GM19328 (cell line): ENCODE measurements at regions not wholly inside any gene's neighbourhood (a gene's known extent, or its start where the extent isn't known, plus 50 kb on each side); places are given as distances from the start of the nearest gene placed in this dataset.
"Not testable (repeated sequence)": the region's sequence is repeated elsewhere in the genome, so short reads cannot be mapped to it uniquely, and the experiment has no call there.

Experiments
- ATAC-seq: cut with Tn5 transposase; IDR thresholded peaks from one replicate; pipeline ENCODE4 v1.9.1; 2021; ENCODE audit warnings: mild to moderate bottlenecking, moderate library complexity; ENCODE audit not compliant: unreplicated experiment

DNA sequence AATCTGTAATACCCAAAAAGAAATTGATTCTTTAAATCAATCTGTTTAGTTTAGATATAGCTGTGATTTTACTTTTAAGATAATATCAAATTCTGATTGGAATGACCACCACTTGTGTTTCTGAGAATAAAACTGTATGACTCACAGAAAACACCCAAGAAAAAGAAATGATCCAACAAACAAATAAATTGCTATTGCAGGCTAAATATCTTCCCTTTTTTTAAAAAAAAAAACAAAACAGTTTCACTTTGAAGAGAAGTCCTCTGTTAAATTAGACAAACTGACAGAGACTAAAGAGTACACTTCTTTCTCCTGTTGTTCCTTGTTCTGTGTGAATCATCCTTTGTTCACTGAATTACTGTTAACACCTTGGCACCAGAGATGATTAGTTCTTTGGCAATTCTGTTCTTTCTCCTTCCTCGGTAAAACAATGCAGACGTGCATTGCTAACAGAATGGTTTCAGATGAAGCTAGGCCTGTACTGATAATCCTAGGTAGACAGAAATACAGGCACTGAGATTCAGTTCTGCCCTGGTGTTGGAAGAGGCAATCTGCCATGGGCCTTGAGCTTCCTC lies 895.2 kb upstream of the CITED2 start:
- no peak for ATAC-seq

DNA sequence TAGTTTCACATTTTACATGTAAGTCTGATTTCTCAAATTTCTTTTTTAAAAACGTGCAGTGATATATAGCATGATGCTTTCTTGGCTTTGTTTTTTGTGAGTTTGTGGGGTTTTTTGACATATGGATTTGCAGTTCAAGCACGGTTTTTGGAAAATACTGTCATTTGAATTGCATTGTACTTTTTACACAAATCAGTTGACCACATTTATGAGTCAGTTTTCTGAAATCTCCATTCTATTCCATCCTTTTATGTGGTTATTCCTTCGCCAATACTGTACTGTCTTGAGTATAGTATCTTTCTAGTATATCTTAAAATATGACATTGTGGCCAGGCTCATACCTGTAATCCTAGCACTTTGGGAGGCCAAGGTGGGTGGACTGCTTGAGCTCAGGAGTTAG lies 890.0 kb upstream of the CITED2 start:
- ATAC-seq: no peak

DNA sequence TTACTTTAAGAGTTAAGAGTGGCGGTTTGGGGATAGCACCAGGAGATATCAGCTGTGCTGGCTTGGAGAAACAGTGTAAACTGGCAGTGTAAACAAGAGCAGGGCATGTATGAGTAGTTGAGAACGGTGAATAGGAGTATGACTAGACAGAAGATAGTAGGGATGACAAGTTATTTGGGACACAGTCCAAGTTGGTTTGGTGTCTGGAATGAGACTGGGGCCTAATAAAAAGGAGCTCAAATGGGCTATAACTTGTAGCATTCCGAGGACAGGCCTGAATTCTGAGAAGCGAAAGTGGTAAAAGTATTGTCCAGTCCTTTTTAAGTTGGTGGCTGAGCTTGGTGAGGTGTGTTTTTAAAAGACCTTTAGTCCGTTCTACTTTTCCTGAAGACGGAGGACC lies 883.9 kb upstream of the CITED2 start:
- ATAC-seq: not testable (repeated sequence)

DNA sequence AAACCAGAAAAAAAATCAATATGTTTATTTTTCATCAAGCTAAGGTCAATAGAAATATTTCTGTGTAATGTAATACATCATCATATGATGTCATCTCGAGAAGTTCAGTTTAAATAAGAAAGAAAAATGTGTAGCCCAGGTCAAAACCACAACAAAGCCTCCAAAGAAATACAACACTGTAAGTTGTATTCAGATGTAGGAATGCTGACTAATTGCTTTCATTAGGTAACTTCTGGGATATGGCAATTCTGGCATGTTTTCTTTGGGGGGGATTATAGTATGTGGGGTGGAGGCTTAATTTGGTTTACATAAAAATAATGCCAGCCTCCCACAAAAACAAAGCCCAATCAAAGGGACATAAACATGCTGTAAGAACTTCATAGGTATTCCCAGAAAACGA lies 881.8 kb upstream of the CITED2 start:
- ATAC-seq: no peak

DNA sequence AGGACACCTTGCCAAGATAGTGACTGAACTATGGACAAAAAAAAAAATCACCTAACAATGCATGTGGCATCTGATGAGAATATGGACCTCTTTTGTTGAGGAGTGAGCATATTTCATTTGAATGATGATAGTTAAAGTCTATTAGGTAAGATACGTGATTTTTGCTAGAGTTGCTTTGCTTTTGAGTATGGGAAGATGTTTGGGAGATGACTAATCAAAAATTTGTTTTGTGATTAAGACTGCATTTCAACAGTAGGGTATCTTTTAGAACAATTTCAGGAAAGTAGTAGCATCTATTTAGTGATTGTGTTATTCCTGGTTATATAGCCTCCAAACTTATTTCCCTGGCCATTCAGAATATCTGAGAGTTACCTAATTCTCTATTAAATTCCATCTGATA lies 878.6 kb upstream of the CITED2 start:
- ATAC-seq: no peak

DNA sequence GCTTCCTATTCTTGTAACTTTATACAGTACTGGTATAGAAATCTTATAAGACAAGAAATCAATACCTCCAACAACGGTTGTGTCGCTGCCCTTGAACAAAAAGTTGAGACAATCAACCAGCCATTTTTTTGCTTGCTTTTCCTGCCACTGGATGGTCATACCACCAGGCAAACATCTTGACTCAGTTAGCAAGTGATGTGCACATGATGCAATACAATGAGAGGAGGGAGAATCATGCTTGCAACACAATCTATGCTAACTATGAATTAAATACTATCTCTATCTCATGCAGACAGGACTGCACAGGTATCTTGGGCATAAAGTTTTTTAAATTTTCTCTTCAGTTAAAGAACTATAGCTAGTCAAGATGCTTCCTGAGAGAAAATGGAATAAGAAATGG lies 877.7 kb upstream of the CITED2 start:
- ATAC-seq: no peak

DNA sequence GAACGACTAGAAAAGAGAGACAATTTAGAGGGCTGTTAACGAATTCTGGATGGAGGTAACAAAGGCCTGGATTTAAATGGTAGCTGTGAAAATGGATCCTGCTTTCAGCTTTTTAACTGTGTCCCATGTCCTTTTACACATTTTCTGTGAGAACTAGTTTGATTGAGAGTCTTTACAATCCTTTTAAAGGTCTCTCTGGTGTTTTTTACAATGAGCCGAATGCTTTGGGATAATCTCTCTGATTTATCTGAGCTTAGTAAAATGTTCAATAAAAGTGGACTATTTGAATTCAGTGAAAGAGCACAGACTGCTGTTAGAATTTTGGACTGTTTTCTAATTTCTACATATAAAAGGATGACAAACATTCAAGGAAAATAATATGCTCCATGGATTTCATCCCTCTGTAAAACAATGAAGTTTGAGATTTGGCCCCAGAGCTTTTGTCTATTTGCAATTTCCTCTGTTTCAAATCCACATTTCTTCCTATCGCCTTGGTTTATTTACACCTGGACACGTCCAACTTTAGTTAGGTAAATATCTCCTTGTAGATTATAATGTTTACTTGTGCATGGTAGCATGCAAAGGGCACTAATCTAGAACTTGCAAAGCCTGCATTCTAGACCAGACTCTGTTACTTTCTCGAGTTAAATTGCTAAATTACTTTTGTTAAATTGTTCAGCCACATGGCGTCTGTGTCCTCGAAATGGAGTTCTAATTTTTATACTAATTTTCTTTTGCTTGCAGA lies 871.0 kb upstream of the CITED2 start:
- ATAC-seq: no peak

DNA sequence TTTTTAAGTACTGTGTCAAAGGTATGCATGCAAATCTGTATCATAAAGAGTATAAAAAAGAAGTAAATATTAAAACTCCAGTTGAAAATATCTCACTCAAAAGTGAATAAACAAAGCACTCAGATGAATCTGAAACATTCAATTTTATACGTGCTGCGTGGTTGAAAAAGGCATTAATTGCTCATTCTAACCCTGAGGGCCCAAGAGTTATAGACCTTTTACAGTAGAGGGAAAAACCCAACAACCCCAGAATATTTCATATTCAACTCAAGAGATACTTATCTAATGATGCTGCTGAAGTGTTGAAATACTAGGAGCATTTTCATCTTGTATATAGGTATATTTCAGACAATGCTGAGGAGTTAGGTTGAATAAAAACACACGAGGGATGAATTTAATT lies 862.8 kb upstream of the CITED2 start:
- ATAC-seq: no peak

DNA sequence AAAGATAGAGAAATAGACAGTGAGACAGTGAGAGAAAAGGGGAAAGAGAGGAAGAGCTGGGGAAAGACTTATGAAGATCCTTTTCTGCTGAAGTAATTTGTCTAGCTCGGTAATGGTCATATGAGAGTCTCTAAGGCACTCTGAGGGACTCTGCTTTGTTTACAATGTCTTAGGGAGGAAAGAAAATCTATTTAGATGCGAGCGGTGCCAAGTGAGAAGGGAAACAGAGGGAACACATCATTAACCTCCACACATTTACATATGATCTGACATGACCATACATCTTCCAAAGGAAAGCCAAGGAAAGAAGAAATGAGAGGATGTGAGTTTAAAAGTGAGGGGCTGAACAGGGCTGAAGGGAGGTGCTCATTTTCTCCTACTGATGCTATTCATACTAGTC lies 862.3 kb upstream of the CITED2 start:
- no peak for ATAC-seq

DNA sequence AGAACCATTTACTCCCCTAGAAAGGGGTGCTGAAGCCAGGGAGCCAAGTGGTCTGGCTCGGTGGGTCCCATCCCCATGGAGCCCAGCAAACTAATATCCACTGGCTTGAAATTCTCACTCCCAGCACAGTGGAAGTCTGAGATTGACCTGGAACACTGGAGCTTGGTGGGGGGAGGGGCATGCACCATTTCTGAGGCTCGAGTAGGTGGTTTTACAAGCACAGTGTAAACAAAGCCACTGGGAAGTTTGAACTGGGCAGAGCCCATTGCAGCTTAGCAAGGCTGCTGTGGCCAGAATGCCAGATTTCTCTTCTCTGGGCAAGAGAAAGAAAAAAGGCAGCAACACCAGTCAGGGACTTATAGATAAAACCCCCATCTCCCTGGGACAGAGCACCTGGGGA lies 855.8 kb upstream of the CITED2 start:
- ATAC-seq: no peak

DNA sequence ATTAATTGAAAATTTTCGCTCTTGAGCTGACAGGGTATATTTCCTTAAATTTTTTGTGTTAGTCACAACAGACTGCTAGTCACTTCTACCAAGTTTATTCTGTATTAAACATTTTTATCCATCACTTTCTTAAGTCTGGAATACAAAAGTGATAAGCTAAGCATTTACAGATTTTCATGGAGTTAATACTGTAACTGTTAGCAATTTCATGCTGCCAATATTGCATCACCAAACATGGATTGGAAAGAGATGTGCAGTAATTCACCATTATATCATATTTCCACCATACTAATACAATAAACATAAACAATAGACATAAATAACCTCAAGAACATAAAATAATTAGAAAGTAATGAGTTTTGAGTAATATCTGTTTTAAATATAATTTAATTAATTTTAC lies 854.0 kb upstream of the CITED2 start:
- no peak for ATAC-seq

DNA sequence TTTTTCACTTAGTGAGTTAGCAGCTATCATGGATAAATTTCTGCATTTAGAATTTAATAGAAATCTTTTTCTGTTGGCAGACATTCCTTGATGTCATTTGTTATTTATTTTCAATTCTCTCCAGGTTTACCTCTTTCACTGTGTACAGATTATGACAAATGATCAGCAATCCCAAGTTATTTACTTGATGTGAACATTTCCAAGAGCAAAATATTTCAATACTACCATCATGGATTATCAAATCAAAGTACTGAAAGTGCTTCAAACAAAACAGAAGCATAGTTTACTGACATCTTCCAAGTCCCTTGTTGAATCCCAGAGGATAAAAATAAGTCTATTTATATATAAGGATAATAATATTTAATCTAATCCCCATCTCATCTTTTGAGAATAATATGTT lies 852.2 kb upstream of the CITED2 start:
- ATAC-seq: no peak

DNA sequence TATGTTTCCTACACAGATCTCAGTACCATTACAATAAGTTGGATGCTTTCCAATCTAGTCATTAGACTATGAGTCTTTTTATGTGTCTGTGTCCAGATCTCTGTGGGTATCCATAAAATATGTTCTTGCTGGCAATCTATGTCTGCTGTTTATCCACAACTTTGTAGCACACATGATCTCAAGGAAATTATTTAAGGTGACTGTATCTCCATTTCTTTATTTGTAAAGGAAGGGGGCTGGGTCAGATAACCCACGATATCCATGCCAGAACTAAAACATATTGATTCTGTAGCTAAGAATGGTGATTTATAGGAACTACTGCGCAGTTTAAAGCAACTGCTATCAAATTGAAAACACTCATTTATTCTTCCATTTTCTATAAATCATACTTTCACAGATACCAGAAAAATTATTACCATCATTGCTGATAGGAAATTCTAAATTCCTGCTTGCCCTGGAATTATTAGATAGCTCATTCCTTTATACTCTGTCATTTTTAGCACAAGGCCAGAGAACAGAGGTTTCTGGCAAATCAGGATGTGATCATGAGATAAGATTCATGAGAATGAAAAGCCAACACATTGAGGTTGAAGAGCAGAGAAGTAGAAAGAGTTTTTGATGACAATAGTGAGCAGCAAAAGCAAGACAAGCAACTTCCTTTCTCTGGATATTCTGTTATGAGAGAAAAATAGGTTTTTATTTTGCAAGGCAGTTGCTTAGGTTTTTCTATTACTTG lies 851.4 kb upstream of the CITED2 start:
- ATAC-seq: no peak

DNA sequence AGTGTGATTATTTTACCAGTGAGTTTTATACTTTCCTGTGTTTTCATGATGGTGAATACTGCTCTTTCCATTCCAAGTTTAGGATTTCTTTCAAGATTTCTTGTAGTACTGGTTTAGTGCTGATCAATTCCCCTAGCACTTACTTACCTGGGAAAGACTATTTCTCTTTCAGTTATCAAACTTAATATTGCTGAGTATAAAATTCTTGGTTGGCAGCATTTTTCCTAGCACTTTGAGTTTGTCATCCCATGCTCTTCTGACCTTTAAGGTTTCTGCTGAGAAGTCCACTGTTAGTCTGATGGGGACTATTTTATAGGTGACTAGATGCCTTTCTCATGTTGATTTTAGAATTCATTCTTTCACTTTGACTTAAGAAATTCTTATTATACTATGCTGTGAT lies 842.8 kb upstream of the CITED2 start:
- ATAC-seq: no peak

DNA sequence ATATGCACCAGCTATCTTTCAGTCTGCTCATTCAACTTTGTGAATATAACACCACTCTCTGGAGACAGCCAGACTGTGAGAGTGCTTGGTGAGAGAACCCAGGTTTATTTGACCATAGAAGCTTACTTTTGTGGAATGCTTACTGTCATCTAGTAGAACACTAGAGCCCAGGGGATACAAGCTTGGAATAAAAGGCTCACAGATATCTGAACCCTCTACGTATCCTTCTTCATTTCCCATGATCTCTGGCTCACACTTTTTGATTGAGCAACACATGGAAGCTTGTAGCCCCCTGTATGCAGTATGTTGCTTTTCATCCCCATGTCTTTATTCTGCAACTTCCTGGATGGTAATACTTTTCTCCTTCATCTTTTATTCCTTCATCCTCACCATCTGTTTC lies 835.3 kb upstream of the CITED2 start:
- no peak for ATAC-seq

DNA sequence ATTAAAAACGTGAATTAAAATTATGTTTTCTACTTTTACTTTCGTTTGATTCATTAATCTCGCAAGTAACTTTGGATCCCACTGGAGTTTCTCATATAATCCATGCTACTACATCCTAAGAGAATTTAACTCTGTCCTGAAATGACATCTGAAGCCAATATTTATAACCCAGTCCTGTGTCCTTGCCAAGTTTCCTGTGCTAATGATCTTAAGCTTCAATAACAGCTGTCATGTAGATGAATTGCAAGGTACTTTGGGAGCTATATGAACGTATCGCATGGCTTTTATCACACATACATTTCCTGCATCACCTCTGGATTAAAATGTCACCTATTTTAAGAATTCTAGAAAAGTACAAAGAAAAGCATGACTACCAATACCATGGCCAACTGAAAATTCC lies 833.8 kb upstream of the CITED2 start:
- ATAC-seq: no peak

DNA sequence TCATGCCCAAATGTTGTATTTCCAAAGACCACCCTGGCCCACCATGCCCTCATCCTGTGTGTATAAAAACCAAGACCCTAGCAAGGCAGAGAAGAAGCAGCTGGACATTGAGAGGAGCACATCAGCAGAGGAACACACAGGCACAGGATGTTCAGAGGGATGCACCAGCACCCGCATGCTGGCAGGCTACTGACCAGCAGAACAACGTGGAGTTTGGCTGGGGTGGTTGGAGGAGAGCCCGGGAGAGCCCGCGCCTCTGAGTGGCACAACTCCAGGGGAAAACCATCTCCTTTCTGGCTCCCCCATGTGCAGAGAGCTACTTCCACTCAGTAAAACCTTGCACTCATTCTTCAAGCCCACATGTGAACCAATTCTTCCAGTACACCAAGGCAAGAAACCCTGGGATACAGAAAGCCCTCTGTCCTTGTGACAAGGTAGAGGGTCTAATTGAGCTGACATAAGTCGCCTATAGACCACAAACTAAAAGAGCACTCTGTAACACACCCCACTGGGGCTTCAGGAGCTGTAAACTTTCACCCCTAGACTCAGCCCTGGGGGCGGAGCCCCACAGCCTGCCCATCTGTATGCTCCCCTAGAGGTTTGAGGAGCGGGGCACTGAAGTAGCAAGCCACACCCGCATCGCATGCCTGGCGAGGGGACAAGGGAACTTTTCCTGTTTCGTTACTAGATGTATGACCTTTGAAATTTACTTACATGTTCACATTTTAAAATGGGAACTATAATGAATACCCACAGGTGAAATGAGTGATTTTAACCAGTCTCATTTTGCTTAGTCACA lies 831.5 kb upstream of the CITED2 start:
- no peak for ATAC-seq

DNA sequence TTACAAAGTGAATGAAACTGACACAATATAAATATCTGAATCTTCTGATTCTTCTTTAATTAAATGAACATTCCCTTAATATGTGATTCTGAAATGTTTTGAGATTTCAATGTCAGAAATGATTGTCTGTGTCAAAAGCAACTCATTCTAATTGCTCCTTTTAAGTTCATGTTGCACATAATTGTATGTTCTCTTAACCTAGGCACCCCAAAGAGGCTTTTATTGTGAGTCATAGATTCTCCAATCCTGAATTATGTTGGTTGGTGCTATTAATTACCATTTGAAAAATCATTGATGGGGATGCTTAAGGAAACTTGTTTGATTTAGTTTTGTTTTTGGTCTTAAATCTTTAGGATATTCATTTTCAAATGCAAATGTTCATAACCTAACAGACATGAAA lies 829.7 kb upstream of the CITED2 start:
- no peak for ATAC-seq

DNA sequence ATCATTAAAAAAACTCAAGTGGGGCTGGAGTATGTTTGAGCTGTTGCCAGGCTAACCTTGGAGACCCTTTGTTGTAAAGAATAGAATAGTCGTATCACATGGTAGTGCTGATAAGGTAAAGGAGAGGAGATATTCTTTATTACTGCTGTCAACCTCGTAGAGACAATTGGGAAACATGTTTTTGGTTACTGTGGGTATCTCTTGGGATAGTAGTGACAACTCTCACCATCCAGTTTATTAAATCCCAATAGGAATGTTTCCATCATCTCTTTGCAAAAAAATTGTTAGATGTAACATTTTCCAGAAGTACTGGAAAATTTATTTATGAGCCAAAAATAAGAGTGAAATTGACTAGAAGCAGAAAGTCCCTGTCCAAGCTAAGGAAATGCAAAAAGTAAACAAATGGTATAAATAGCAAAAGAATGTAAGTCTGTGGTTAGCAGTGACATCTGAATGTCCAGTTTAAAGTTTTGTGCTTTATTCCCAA lies 829.3 kb upstream of the CITED2 start:
- no peak for ATAC-seq

DNA sequence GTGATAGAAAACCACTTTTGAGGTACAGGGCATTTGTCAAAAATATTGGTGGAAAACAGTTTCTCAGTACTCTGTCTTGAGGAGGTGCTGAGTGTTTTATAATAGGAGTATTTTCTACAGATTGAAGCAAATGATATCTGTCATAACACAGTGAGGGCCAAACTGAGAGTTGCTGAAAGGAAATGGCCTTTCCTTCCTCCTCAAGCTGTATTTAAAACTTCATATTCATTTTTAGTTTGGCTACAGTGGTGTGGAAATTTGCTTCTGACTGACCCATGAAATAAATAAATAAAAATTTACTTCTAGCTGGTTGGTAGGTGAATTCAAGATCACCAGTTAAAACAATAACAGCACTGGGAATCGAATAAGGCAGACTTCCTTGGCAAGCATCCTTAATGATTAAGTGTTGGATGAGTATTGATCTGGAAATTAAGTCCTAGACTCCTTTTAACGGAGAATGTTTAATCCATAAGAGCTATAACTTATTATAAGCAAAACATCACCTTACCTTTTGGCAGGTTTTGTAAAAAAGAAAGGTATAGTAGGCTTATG lies 828.6 kb upstream of the CITED2 start:
- ATAC-seq: no peak
